ENCODE measurements at regions not wholly inside any gene's neighbourhood (a gene's known extent, or its start where the extent isn't known, plus 50 kb on each side); places are given as distances from the start of the nearest gene placed in this dataset.
"Not testable (repeated sequence)": the region's sequence is repeated elsewhere in the genome, so short reads cannot be mapped to it uniquely, and the experiment has no call there.

GRCh38 chr9:38478211-38478610 is 54.0 kb upstream of the IGFBPL1 start:
- no peak overlapping the region for H3K4me3 Mint-ChIP-seq
- no peak for ATAC-seq
- POLR2A ChIA-PET: no interaction called here
- H3K27ac Mint-ChIP-seq: no peak overlapping the region
- peaks cover 9% of the 10 kb centered on the region for H3K9me3 Mint-ChIP-seq
- peaks cover 3% of the 10 kb centered on the region for H3K36me3 Mint-ChIP-seq
- CTCF ChIA-PET: no interaction called here
- no peaks in the 10 kb centered on the region for H3K27me3 Mint-ChIP-seq (ENCODE audit: low read depth)
- peaks cover 24% of the 10 kb centered on the region for H3K4me1 Mint-ChIP-seq
- TF ChIP-seq IRF1 (CRISPR knock-in tag; IDR thresholded peaks at IDR 0.05) (no peak), STAT6 (CRISPR knock-in tag; conservative IDR thresholded peaks at IDR 0.05; ENCODE audit: low read depth) (no peak), ZBTB21 (CRISPR knock-in tag; IDR thresholded peaks at IDR 0.05; ENCODE audit: borderline replicate concordance) (no peak), NR3C1 (CRISPR knock-in tag; conservative IDR thresholded peaks at IDR 0.05; ENCODE audit: low read depth) (no peak), PRDM15 (CRISPR knock-in tag; IDR thresholded peaks at IDR 0.05) (no peak), MAX (CRISPR knock-in tag; IDR thresholded peaks at IDR 0.05) (no peak), CBFB (CRISPR knock-in tag; IDR thresholded peaks at IDR 0.05; ENCODE audit: low read depth) (no peak), FOXP4 (CRISPR knock-in tag; IDR thresholded peaks at IDR 0.05) (no peak), USF2 (CRISPR knock-in tag; IDR thresholded peaks at IDR 0.05) (no peak), FOXK1 (CRISPR knock-in tag; IDR thresholded peaks at IDR 0.05) (no peak), MLX (CRISPR knock-in tag; IDR thresholded peaks at IDR 0.05) (no peak), JAZF1 (CRISPR knock-in tag; IDR thresholded peaks at IDR 0.05) (no peak), ATF1 (CRISPR knock-in tag; IDR thresholded peaks at IDR 0.05) (no peak), ZNF416 (CRISPR knock-in tag; IDR thresholded peaks at IDR 0.05) (no peak), ARID4B (CRISPR knock-in tag; IDR thresholded peaks at IDR 0.05; ENCODE audit: borderline replicate concordance) (no peak), SOX15 (CRISPR knock-in tag; IDR thresholded peaks at IDR 0.05) (no peak), GABPB1 (CRISPR knock-in tag; IDR thresholded peaks at IDR 0.05) (no peak), CTCF (IDR thresholded peaks at IDR 0.05) (no peak)
- DNase-seq (ENCODE audit: low spot score): no peak

GRCh38 chr9:38474476-38474875 is 50.2 kb upstream of the IGFBPL1 start:
- H3K27ac Mint-ChIP-seq; H3K27me3 Mint-ChIP-seq (ENCODE audit: low read depth); H3K9me3 Mint-ChIP-seq; ATAC-seq; CTCF ChIA-PET; H3K4me3 Mint-ChIP-seq; H3K4me1 Mint-ChIP-seq; DNase-seq (ENCODE audit: low spot score); H3K36me3 Mint-ChIP-seq: not testable (repeated sequence)
- POLR2A ChIA-PET: interaction anchor here (0.7 kb wide), 1 partner anchor 13 kb away, joined by 4 read pairs; no protein-coding TSS in a partner anchor
